ENCODE measurements at regions not wholly inside any gene's neighbourhood (a gene's known extent, or its start where the extent isn't known, plus 50 kb on each side); places are given as distances from the start of the nearest gene placed in this dataset.

DNA sequence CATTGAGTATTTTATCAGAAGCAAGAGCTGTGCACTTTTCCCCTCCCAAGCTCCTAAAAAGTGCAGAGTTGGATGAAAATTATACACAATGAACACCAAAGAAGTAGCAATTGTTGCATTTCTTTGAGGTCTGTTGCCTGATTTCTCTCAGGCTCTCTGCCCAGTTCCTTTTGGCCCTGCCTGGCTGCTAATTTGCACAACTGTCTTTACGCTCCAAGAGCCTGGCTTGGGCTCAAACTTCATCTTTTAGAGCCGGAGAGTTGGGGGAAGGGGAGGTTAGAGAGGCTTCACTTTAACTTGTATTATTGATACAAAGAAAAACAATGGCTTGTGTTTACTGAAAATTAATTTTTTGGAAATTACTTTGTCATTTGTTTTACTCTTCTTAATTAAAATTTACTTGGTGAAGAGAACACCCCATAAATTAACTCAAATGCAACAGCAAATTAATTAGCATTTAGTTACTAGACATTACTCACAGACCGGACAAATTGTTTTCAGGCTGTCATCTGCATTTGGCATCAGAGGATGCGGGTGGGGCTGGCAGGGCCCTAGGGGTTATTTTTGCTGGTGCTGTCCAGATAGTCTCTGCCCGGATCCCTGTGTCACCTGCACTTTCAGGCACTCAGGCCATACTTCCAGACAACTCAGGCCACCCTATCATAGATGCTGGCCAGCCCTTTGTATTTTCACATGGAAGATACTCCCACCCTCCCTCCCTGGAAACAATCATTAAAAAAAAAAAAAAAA is 407.3 kb downstream of the NXPE2 start:
- H3K36me3 Mint-ChIP-seq (ENCODE audit: low read depth) = no peaks in the 10 kb centered on the region
- no peak overlapping the region for H3K4me3 Mint-ChIP-seq

DNA sequence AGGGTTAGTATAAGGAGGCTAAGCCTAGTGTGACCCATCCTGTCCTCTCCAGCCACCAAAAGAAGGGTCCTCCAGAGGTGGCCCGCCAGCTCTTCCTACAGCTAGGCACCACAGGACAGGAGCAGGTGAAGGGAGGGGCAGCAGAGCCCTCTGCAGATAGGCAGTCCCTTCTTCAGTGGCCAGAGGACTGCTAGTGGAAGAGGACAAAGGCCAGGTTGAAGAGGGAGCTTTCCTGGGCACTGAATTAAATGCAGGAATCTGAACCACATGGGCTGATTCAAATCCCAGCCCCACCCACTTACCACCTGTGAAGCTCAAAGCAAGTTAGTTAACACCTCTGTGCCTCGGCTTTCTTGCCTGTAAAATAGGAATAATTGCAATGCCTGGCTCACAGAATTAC is 409.5 kb downstream of the NXPE2 start:
- H3K36me3 Mint-ChIP-seq (ENCODE audit: low read depth) = no peaks in the 10 kb centered on the region
- intact Hi-C loops (cut with micrococcal nuclease) = no loop called here

More for the DNA sequence above, 407.3 kb downstream of the NXPE2 start:
- no peak overlapping the region for H3K27ac Mint-ChIP-seq
- intact Hi-C loops (cut with micrococcal nuclease) = no loop called here
- H3K27me3 Mint-ChIP-seq = no peaks in the 10 kb centered on the region
- DNase-seq = no peak
- no peaks in the 10 kb centered on the region for H3K9me3 Mint-ChIP-seq
- H3K4me1 Mint-ChIP-seq = no peaks in the 10 kb centered on the region

DNA sequence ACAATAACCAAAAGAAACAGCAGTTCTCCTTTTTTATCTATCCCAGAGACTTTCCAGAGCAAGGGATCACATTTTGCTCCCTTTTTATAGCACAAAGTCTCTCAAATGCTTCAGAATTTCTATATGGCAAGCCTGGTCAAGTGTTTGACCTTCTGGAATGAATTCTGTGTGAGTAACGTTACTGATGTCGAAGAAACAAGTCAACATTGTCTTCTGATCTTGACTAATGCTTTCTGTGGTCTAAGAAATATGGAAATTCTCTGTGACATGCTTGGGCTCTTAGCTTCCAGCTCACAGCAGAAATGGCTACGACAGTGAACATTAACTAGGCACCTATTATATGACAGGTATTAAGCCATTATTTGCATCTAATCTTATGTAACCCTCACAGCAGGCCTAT is 411.7 kb downstream of the CADM1 start:
- no peak for DNase-seq
- intact Hi-C loops (cut with micrococcal nuclease) = no loop called here
- Mint-ChIP-seq H3K27ac (no peak overlapping the region), H3K4me3 (no peak overlapping the region), H3K4me1 (no peaks in the 10 kb centered on the region), H3K9me3 (no peaks in the 10 kb centered on the region), H3K36me3 (ENCODE audit: low read depth) (no peaks in the 10 kb centered on the region), H3K27me3 (peaks cover 3% of the 10 kb centered on the region)

More for the DNA sequence above, 409.5 kb downstream of the NXPE2 start:
- Mint-ChIP-seq H3K4me3 (no peak overlapping the region), H3K27me3 (no peaks in the 10 kb centered on the region), H3K27ac (no peak overlapping the region), H3K9me3 (no peaks in the 10 kb centered on the region), H3K4me1 (no peaks in the 10 kb centered on the region)
- DNase-seq = no peak

DNA sequence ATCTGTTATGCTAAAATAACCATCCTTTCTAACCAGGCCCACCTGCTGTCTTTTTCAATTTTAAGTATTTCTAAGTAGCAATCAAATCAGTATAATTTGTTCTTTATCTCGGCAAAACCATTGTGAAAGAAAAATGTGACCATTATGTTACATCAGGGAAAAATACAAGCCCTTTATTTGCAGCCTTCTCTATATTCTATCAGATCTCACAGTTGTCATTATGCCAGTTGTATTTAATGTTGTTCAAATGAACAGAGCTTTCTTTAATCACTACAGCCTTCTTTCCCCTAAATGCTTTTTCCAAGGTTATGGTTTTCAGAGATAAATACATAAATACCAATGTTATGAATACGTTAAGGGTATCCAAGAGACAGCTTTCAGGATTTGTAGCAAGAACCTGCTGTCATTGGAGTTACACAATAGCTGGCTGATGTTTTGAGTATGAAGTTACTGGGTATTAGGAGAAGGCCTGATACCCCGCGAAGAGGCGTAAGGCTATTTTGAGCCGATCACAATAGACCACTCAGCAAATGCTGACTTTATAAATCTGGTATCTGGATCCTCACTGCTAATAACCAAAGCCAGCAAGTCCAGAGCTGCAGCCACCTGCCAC is 406.3 kb downstream of the CADM1 start:
- Mint-ChIP-seq H3K36me3 (ENCODE audit: low read depth) (no peaks in the 10 kb centered on the region), H3K4me3 (no peak overlapping the region), H3K4me1 (no peaks in the 10 kb centered on the region), H3K27me3 (peaks cover 3% of the 10 kb centered on the region), H3K9me3 (no peaks in the 10 kb centered on the region), H3K27ac (no peak overlapping the region)
- intact Hi-C loops (cut with micrococcal nuclease) = no loop called here
- DNase-seq = no peak

DNA sequence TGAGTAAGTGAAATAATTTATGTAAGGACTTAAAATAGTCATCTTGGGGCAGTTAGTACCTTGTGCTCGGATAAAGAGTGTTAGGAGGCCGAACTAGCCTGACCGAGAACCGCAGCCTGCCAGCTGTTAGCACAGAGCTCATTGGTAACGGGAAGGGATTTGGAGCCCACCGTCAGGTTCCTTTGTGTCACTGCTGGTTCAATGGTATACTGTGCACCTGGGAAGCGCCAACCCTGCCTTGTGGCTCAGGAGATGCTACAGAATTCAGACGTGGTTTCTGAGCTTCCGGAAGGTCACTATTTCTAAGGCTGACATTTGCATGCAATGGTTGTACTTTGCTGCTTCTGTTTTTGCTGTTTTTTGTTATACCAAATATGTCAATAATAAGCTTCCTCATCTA is 403.5 kb downstream of the CADM1 start:
- Mint-ChIP-seq H3K36me3 (ENCODE audit: low read depth) (no peaks in the 10 kb centered on the region), H3K4me1 (no peaks in the 10 kb centered on the region), H3K9me3 (no peaks in the 10 kb centered on the region), H3K4me3 (no peak overlapping the region), H3K27me3 (no peaks in the 10 kb centered on the region), H3K27ac (no peak overlapping the region)
- DNase-seq = no peak
- intact Hi-C loops (cut with micrococcal nuclease) = no loop called here

DNA sequence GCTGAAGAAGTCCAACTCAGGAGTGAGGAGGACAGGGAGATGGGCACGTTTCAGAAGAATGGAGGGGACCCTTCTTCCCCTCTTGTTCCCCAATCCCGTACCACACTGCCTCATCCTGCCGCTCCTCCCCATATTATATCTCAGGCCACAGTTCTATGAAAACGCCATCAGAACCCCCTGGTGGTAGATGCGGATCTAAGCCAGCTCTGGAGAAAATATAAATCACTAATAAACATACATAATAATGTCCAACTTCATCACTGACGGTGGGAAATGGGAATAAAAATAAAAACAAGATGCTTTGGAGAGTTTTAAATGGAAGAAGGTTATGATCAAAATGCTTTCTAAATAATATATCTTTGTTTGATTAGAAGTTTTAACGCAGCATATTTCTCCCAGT is 400.3 kb downstream of the CADM1 start:
- no peak for DNase-seq
- intact Hi-C loops (cut with micrococcal nuclease) = no loop called here
- Mint-ChIP-seq H3K4me1 (no peaks in the 10 kb centered on the region), H3K27me3 (no peaks in the 10 kb centered on the region), H3K27ac (no peak overlapping the region), H3K9me3 (no peaks in the 10 kb centered on the region), H3K36me3 (ENCODE audit: low read depth) (no peaks in the 10 kb centered on the region), H3K4me3 (no peak overlapping the region)

DNA sequence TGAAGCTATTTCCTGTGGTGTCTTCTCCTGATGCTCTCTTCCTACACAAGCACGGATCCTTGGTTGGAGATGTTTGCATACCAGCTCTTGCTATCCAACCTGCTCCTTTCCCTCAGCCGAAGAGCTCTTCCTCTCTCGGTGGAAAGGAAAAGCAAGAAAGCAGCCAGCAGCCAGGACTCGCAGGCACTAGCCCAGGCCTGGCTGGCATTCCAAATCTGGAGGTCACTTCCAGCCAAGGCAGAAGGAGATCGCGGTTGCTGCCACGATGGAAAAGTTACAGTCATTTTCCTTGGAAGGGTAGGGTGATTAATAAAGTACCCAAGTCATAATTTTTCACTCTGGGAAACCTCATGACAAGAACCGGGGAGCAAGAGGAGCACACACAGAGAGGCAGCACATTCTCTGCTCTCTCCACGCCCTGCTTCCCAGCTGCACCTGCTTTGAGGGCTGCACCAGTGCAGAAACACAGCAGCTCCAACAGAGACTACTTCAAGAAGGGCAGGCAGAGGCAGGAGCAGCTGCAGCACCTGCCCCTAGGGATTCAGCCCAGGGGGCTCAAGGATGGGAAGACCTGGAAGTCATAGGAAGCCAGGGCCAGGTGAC is 399.3 kb downstream of the CADM1 start:
- DNase-seq = no peak
- H3K27ac Mint-ChIP-seq = no peak overlapping the region
- H3K4me3 Mint-ChIP-seq = no peak overlapping the region
- no peaks in the 10 kb centered on the region for H3K9me3 Mint-ChIP-seq
- H3K36me3 Mint-ChIP-seq (ENCODE audit: low read depth) = no peaks in the 10 kb centered on the region
- intact Hi-C loops (cut with micrococcal nuclease) = no loop called here
- H3K4me1 Mint-ChIP-seq = no peaks in the 10 kb centered on the region
- H3K27me3 Mint-ChIP-seq = no peaks in the 10 kb centered on the region

DNA sequence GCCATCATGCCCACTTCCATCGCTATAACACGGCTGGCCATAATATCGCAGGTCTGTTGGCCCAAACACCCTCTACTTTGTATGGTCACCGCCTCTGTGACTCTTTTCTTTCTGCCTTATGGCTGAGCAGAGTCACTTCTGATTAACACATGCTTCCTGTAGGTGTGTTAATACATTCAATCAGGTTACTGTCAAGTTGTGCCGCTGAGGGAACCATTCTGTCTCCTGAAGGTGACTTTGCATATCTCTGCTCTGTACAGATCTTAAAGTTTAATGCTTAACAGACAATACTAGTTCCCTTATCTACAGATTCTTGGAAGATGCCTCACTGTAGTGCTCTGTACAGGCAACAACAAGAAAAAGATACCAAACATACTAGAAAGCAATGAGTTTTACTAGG is 393.1 kb downstream of the CADM1 start:
- no peak overlapping the region for H3K4me3 Mint-ChIP-seq
- H3K36me3 Mint-ChIP-seq (ENCODE audit: low read depth) = no peaks in the 10 kb centered on the region
- no peaks in the 10 kb centered on the region for H3K27me3 Mint-ChIP-seq
- DNase-seq = no peak
- no peaks in the 10 kb centered on the region for H3K4me1 Mint-ChIP-seq
- no peak overlapping the region for H3K27ac Mint-ChIP-seq
- intact Hi-C loops (cut with micrococcal nuclease) = no loop called here
- no peaks in the 10 kb centered on the region for H3K9me3 Mint-ChIP-seq

DNA sequence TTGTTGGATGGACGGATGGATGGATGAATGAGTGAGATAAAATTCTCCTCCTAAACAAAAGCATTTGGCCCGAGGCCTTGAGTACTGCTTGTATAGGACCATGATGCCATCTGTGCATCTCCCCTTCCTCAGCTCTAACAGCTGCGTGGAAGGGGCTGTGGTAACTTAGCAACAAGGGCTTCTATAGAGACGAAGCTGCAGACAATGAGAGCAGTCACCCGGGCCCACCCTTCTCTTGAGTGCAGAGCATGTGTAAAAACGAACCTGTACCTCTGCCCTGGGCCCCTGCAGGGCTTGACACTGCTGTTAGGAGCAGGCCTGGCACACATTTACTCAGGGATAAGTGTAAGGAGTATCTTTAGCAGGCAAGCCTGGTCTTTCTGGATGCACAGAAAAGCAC is 391.5 kb downstream of the CADM1 start:
- intact Hi-C loops (cut with micrococcal nuclease) = no loop called here
- H3K9me3 Mint-ChIP-seq = no peaks in the 10 kb centered on the region
- no peak overlapping the region for H3K4me3 Mint-ChIP-seq

DNA sequence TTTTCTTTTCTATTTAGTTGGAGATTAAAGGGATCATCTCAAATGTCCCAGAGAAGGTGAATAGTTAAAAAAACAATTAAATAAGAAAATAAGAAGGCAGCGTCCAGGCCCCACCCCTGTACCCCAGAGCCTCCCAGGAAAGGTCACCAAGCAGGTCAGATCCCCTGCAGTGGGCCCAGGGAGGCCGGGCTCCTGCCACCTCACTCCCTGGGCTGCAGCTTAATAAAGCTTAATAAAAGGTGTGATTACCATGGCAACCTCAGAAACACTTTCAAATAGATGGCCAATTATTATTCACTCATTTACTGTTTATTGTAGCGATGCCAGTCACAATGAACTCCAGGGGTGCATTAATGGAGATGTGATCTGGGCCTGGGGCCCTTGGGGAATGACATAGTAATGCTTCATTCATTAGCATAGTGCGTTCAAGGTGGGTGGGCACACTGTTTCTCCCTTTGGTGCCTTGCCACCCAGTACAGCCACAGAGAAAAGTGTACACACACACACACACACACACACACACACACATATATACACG is 386.2 kb downstream of the CADM1 start:
- DNase-seq = no peak
- H3K4me1 Mint-ChIP-seq = no peaks in the 10 kb centered on the region
- H3K4me3 Mint-ChIP-seq = no peak overlapping the region
- no peaks in the 10 kb centered on the region for H3K9me3 Mint-ChIP-seq
- no peaks in the 10 kb centered on the region for H3K27me3 Mint-ChIP-seq
- intact Hi-C loops (cut with micrococcal nuclease) = no loop called here
- H3K36me3 Mint-ChIP-seq (ENCODE audit: low read depth) = no peaks in the 10 kb centered on the region
- H3K27ac Mint-ChIP-seq = no peak overlapping the region

More for the DNA sequence above, 391.5 kb downstream of the CADM1 start:
- Mint-ChIP-seq H3K4me1 (no peaks in the 10 kb centered on the region), H3K27ac (no peak overlapping the region), H3K36me3 (ENCODE audit: low read depth) (no peaks in the 10 kb centered on the region), H3K27me3 (no peaks in the 10 kb centered on the region)
- DNase-seq = no peak

DNA sequence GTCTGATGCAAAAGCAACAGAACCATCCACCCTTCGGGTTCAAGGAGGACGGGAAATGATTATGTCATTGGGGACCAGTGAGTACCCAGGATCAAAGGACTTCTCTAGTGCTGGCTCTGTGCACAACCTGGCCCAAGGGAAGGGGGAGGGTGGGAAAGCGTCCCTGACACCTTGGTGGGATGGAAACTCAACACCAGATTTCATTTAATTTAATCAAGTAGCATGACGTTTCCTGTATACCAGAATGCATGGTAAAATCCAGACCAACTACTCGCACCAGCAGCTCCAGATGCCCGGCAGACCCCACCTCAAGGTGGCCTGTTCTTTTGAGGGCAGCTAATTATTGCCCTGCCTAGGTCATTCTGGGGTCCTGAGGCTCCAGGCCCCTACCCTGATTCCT is 385.1 kb downstream of the CADM1 start:
- Mint-ChIP-seq H3K9me3 (no peaks in the 10 kb centered on the region), H3K4me1 (no peaks in the 10 kb centered on the region), H3K27me3 (no peaks in the 10 kb centered on the region), H3K36me3 (ENCODE audit: low read depth) (no peaks in the 10 kb centered on the region), H3K4me3 (no peak overlapping the region), H3K27ac (no peak overlapping the region)
- no peak for DNase-seq
- intact Hi-C loops (cut with micrococcal nuclease) = no loop called here

Data from activated CD4-positive, alpha-beta T cell treated with anti-CD3 and anti-CD28 coated beads, Interleukin-2, amount 10 ng/mL, durations not matched to agents 24 days and 14 days (primary cell).